GM18951 (cell line): ENCODE measurements at regions not wholly inside any gene's neighbourhood (a gene's known extent, or its start where the extent isn't known, plus 50 kb on each side); places are given as distances from the start of the nearest gene placed in this dataset.
"Not testable (repeated sequence)": the region's sequence is repeated elsewhere in the genome, so short reads cannot be mapped to it uniquely, and the experiment has no call there.

Source experiments
- in situ Hi-C: fragments of 300-500 bp; cut with MboI; formaldehyde crosslinking; loops from one replicate; pipeline ENCODE4 v1.12.0; 2022; ENCODE audit warnings: low sequenced_read_pairs, mixed read lengths, inconsistent platforms; ENCODE audit not compliant: unreplicated experiment

DNA sequence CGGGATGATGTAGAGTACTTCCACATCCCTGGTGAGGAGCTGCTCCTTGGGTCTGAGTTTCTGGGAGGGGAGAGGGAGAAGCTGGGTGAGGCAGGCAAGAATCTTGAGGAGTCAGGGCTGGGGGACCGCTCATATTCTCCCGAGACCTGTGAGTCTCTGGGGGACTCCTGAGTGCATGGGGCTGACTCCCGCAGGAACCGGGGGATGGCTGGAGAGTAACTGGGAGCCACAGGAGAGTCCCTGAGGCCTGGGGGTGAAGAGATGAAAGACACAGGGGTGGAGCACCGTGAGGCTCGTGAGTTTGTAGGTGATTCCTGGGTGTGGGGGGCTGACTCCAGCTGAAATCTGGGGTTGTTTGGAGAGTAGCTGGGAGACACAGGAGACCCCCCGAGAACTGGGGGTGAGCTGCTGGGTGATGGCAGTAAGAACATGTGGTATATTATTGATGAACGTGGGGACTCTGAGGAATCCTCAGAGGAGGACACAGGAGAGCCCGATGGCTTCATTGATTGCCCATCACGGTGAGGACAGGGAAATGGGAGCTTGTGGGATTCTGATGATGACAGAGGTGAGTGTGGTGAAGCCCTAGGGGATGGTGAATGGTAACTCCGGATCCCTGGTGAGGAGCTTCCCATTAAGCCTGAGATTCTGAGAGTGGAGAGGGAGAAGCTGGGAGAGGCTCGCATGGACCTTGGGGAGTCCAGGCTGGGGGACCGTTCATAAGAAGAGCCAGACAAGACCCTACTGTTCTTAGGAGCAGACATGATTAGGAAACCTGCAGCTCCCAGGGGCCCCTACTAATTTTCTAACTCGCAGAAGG is 301.1 kb downstream of the CWH43 start:
- in situ Hi-C loops, result not testable (repeated sequence)

DNA sequence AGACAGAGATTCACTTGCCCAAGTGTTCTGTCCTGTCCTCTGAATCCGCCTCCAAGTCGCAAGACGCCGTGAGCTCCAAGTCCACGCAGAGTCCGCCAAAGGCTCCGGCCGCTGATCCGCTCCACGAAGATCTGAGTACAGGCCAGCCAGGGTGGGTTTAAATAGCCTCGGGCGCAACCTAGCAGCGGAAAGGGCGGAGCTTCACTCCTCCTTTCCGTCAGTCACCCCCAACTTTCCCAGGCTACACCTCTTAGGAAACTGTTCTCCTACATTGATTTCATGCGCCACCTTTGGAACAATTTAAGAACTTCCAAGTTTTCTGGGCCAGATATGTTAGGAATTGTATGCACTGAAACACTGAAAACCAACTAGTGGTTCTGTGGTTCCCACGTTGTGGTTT is 301.8 kb downstream of the CWH43 start:
- in situ Hi-C loops, result not testable (repeated sequence)

- in situ Hi-C loops, result not testable (repeated sequence)
These were observed 302.7 kb downstream of the CWH43 start for GRCh38 chr4:49288796-49289195.

- in situ Hi-C loops, result not testable (repeated sequence)
These were observed 328.7 kb downstream of the CWH43 start for GRCh38 chr4:49314815-49315214.

DNA sequence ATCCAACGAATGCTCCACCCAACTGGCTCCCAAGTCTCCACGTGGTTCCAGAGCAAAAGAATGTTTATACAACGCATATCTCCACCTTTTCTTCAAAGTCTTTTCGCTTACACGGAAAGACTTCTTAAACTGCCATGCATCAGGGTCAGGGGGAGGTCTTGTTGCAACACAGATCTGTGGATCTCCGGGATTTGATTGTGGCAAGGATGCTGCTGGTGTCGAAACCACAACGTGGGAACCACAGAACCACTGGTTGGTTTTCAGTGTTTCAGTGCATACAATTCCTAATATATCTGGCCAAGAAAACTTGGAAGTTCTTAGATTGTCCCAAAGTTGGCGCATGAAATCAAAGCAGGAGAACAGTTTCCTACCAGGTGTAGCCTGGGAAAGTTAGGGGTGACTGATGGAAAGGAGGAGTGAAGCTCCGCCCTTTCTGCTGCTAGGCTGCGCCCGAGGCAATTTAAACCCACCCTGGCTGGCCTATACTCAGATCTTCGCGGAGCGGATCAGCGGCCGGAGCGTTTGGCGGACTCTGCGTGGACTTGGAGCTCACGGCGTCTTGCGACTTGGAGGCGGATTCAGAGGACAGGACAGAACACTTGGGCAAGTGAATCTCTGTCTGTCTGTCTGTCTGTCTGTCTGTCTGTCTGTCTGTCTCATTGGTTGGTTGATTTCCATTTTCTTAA is 334.8 kb downstream of the CWH43 start:
- in situ Hi-C loops, result loop anchor here (10.0 kb wide), 1 partner anchor 194 kb away; no protein-coding TSS in a partner anchor

GRCh38 chr4:49321511-49322300 is 335.6 kb downstream of the CWH43 start:
- in situ Hi-C loops, result loop anchor here (10.0 kb wide), 1 partner anchor 193 kb away; no protein-coding TSS in a partner anchor

- in situ Hi-C loops, result loop anchor here (10.0 kb wide), 1 partner anchor 192 kb away; no protein-coding TSS in a partner anchor
These were observed 336.8 kb downstream of the CWH43 start for GRCh38 chr4:49322610-49323572.

- in situ Hi-C loops, result loop anchor here (10.0 kb wide), 1 partner anchor 191 kb away; no protein-coding TSS in a partner anchor
These were observed 337.5 kb downstream of the CWH43 start for GRCh38 chr4:49323573-49323940.
